Liver (tissue), 8 donors: ENCODE measurements at regions not wholly inside any gene's neighbourhood (a gene's known extent, or its start where the extent isn't known, plus 50 kb on each side); places are given as distances from the start of the nearest gene placed in this dataset.

Source experiments
- DNase-seq: peaks from one replicate; pipeline ENCODE4 v3.0.0-alpha.2; 2017; ENCODE audit warnings: low spot score
- H3K27ac ChIP-seq, 2 donors: one replicate each; pipeline ENCODE4 v1.7.0; 2013; ENCODE audit warnings: inconsistent platforms in 2 of 2, low read length in 2 of 2, control low read depth in 1 of 2, low read depth in 1 of 2, mild to moderate bottlenecking in 1 of 2
- H3K27me3 ChIP-seq, 4 donors: one replicate each; pipeline versions ENCODE4 v1.6.1 to v1.7.0; 2013; ENCODE audit warnings: low read length in 3 of 4, inconsistent platforms in 1 of 4, mild to moderate bottlenecking in 1 of 4, moderate library complexity in 1 of 4; ENCODE audit not compliant: control insufficient read depth in 4 of 4, insufficient read depth in 4 of 4
- H3K36me3 ChIP-seq, 4 donors: one replicate each; pipeline versions ENCODE4 v1.6.1 to v1.7.0; 2013; ENCODE audit warnings: low read length in 3 of 4, mild to moderate bottlenecking in 3 of 4, low read depth in 1 of 4, moderate library complexity in 1 of 4; ENCODE audit not compliant: control insufficient read depth in 4 of 4, insufficient read depth in 3 of 4
- H3K4me1 ChIP-seq, 4 donors: one replicate each; pipeline versions ENCODE4 v1.6.1 to v1.7.0; 2013; ENCODE audit warnings: low read length in 3 of 4, mild to moderate bottlenecking in 3 of 4, moderate library complexity in 1 of 4; ENCODE audit not compliant: control insufficient read depth in 4 of 4, insufficient read depth in 4 of 4
- H3K4me3 ChIP-seq, 3 donors: one replicate each; pipeline versions ENCODE4 v1.6.1 to v1.7.0; 2013; ENCODE audit warnings: low read length in 3 of 3, control low read depth in 1 of 3, low read depth in 1 of 3, mild to moderate bottlenecking in 1 of 3
- H3K9ac ChIP-seq, 2 donors: one replicate each; pipeline ENCODE4 v1.7.0; 2013; ENCODE audit warnings: low read length in 2 of 2, mild to moderate bottlenecking in 2 of 2, moderate library complexity in 2 of 2, control low read depth in 1 of 2, low read depth in 1 of 2
- H3K9me3 ChIP-seq, 4 donors: one replicate each; pipeline versions ENCODE4 v1.6.1 to v1.7.0; 2013; ENCODE audit warnings: low read length in 3 of 4; ENCODE audit not compliant: control insufficient read depth in 4 of 4
- EGR1 ChIP-seq, 2 donors: IDR thresholded peaks; 2 replicates each; pipeline ENCODE4 v1.6.1; 2016 to 2018; ENCODE audit warnings: antibody characterized with exemption in 2 of 2, low read depth in 2 of 2
- FOXA1 ChIP-seq: IDR thresholded peaks from 2 replicates; pipeline ENCODE4 v1.6.1; 2016; ENCODE audit warnings: antibody characterized with exemption
- HNF4A ChIP-seq, 2 donors: conservative IDR thresholded peaks; 2 replicates each; pipeline ENCODE4 v1.6.1; 2016; ENCODE audit warnings: antibody characterized with exemption in 2 of 2, mild to moderate bottlenecking in 2 of 2
- HNF4G ChIP-seq: IDR thresholded peaks from 2 replicates; pipeline ENCODE4 v1.6.1; 2016; ENCODE audit warnings: antibody characterized with exemption
- JUND ChIP-seq, 2 donors: IDR thresholded peaks; 2 replicates each; pipeline ENCODE4 v1.6.1; 2016; ENCODE audit warnings: antibody characterized with exemption in 2 of 2
- NR2F2 ChIP-seq: IDR thresholded peaks from 2 replicates; pipeline ENCODE4 v1.6.1; 2016; ENCODE audit warnings: antibody characterized with exemption
- RAD21 ChIP-seq, 2 donors: IDR thresholded peaks; 2 replicates each; pipeline ENCODE4 v1.6.1; 2016; ENCODE audit warnings: antibody characterized with exemption in 2 of 2, mild to moderate bottlenecking in 2 of 2
- RXRA ChIP-seq, 2 donors: IDR thresholded peaks; 2 replicates each; pipeline ENCODE4 v1.6.1; 2017 to 2018; ENCODE audit warnings: antibody characterized with exemption in 2 of 2, mild to moderate bottlenecking in 1 of 2
- TAF1 ChIP-seq: conservative IDR thresholded peaks from 2 replicates; pipeline ENCODE4 v1.6.1; 2016; ENCODE audit warnings: antibody characterized with exemption, mild to moderate bottlenecking
- YY1 ChIP-seq: IDR thresholded peaks from 2 replicates; pipeline ENCODE4 v1.6.1; 2016; ENCODE audit warnings: antibody characterized with exemption, mild to moderate bottlenecking
- WGBS: extraction: QIAGEN DNeasy Blood & Tissue Kit; methylation state at CpG from one replicate; pipeline ENCODE4 v1.1.7; 2013; 5-methylcytosine and 5-hydroxymethylcytosine counted together
- TF ChIP-seq, protein P1 (sequence below): fragments of 150-350 bp; IDR thresholded peaks from 2 replicates; pipeline ENCODE4 v1.5.1; 2017; ENCODE audit warnings: improper control_type of control experiment, low read depth, low read length; ENCODE audit not compliant: missing input control
- TF ChIP-seq, protein P2 (sequence below): IDR thresholded peaks from 2 replicates; pipeline ENCODE4 v1.6.1; 2016; ENCODE audit warnings: antibody characterized with exemption
- TF ChIP-seq, protein P3 (sequence below): IDR thresholded peaks from 2 replicates; pipeline ENCODE4 v1.6.1; 2016; ENCODE audit warnings: antibody characterized with exemption
- TF ChIP-seq, protein P4 (sequence below): IDR thresholded peaks from 2 replicates; pipeline ENCODE4 v1.6.1; 2016; ENCODE audit warnings: antibody characterized with exemption
- TF ChIP-seq, protein P5 (sequence below): IDR thresholded peaks from 2 replicates; pipeline ENCODE4 v1.6.1; 2016; ENCODE audit warnings: antibody characterized with exemption, mild to moderate bottlenecking
- donor health status: healthy.
- donor health status: healthy.
- donor health status: healthy.
- donor health status: healthy.
- donor health status: healthy.

DNA sequence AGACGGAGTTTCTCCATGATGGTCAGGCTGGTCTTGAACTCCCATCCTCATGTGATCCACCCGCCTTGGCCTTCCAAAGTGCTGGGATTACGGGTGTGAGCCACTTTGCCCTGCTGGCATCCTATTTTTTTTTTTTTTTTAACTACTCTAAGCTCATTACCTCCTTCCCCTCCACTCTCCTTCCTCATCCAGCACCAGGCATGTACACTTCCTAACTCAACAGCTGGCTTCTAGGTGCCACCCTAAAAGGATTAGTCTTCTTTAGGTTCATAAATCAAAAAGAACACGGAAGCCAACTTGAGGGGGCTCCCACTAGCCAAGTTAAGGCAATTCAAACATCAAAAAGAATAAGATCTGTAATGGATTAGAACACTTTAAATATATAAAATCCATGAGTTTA is 70.6 kb upstream of the TEX51 start:
- Histone ChIP-seq H3K36me3 (no peaks in the 10 kb centered on the region), H3K4me3 (no peak overlapping the region), H3K27me3 (no peaks in the 10 kb centered on the region), H3K27ac (no peak overlapping the region), H3K9ac (no peak overlapping the region), H3K4me1 (no peaks in the 10 kb centered on the region), H3K9me3 (no peaks in the 10 kb centered on the region)
- no peak for DNase-seq
- TF ChIP-seq EGR1 (IDR thresholded peaks at IDR 0.05; ENCODE audit: low read depth in 2 of 2), result no peak
- TF ChIP-seq YY1, result no peak
- TF ChIP-seq, protein P1, sequence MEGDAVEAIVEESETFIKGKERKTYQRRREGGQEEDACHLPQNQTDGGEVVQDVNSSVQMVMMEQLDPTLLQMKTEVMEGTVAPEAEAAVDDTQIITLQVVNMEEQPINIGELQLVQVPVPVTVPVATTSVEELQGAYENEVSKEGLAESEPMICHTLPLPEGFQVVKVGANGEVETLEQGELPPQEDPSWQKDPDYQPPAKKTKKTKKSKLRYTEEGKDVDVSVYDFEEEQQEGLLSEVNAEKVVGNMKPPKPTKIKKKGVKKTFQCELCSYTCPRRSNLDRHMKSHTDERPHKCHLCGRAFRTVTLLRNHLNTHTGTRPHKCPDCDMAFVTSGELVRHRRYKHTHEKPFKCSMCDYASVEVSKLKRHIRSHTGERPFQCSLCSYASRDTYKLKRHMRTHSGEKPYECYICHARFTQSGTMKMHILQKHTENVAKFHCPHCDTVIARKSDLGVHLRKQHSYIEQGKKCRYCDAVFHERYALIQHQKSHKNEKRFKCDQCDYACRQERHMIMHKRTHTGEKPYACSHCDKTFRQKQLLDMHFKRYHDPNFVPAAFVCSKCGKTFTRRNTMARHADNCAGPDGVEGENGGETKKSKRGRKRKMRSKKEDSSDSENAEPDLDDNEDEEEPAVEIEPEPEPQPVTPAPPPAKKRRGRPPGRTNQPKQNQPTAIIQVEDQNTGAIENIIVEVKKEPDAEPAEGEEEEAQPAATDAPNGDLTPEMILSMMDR, result no peak
- no peak for TF ChIP-seq HNF4G
- TF ChIP-seq HNF4A (conservative IDR thresholded peaks at IDR 0.05), result no peak
- no peak for TF ChIP-seq RXRA (IDR thresholded peaks at IDR 0.05)
- TF ChIP-seq, protein P2, sequence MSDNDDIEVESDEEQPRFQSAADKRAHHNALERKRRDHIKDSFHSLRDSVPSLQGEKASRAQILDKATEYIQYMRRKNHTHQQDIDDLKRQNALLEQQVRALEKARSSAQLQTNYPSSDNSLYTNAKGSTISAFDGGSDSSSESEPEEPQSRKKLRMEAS, result no peak
- TF ChIP-seq FOXA1, result no peak
- TF ChIP-seq TAF1, result no peak
- no peak for TF ChIP-seq JUND (IDR thresholded peaks at IDR 0.05)
- TF ChIP-seq RAD21 (IDR thresholded peaks at IDR 0.05), result no peak
- TF ChIP-seq, protein P3, sequence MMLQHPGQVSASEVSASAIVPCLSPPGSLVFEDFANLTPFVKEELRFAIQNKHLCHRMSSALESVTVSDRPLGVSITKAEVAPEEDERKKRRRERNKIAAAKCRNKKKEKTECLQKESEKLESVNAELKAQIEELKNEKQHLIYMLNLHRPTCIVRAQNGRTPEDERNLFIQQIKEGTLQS, result no peak
- TF ChIP-seq NR2F2, result no peak
- TF ChIP-seq, protein P4, sequence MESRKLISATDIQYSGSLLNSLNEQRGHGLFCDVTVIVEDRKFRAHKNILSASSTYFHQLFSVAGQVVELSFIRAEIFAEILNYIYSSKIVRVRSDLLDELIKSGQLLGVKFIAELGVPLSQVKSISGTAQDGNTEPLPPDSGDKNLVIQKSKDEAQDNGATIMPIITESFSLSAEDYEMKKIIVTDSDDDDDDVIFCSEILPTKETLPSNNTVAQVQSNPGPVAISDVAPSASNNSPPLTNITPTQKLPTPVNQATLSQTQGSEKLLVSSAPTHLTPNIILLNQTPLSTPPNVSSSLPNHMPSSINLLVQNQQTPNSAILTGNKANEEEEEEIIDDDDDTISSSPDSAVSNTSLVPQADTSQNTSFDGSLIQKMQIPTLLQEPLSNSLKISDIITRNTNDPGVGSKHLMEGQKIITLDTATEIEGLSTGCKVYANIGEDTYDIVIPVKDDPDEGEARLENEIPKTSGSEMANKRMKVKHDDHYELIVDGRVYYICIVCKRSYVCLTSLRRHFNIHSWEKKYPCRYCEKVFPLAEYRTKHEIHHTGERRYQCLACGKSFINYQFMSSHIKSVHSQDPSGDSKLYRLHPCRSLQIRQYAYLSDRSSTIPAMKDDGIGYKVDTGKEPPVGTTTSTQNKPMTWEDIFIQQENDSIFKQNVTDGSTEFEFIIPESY, result no peak
- 78% methylated on average over 4 of the region's 4 CpGs for WGBS

DNA sequence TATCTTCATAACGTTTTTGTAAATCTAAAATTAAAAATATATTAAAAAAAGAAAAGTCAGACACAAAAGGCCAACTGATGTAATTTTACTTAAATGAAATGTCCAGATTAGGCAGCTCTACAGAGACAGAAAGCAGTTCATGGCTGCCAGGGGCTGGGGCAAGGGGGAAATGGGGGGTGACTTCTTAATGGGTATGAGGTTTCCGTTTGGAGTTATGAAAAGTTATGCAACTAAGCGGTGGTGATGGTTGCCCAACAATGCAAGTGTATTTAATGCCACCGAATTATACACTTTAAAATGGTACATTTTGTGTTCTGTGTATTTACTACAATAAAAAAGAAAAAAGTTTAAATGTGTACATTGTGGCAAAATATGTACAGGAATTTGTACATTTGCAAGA is 70.2 kb upstream of the TEX51 start:
- H3K9me3 ChIP-seq, result no peaks in the 10 kb centered on the region
- H3K4me3 ChIP-seq, result no peak overlapping the region
- H3K4me1 ChIP-seq, result no peaks in the 10 kb centered on the region
- TF ChIP-seq, protein P5, sequence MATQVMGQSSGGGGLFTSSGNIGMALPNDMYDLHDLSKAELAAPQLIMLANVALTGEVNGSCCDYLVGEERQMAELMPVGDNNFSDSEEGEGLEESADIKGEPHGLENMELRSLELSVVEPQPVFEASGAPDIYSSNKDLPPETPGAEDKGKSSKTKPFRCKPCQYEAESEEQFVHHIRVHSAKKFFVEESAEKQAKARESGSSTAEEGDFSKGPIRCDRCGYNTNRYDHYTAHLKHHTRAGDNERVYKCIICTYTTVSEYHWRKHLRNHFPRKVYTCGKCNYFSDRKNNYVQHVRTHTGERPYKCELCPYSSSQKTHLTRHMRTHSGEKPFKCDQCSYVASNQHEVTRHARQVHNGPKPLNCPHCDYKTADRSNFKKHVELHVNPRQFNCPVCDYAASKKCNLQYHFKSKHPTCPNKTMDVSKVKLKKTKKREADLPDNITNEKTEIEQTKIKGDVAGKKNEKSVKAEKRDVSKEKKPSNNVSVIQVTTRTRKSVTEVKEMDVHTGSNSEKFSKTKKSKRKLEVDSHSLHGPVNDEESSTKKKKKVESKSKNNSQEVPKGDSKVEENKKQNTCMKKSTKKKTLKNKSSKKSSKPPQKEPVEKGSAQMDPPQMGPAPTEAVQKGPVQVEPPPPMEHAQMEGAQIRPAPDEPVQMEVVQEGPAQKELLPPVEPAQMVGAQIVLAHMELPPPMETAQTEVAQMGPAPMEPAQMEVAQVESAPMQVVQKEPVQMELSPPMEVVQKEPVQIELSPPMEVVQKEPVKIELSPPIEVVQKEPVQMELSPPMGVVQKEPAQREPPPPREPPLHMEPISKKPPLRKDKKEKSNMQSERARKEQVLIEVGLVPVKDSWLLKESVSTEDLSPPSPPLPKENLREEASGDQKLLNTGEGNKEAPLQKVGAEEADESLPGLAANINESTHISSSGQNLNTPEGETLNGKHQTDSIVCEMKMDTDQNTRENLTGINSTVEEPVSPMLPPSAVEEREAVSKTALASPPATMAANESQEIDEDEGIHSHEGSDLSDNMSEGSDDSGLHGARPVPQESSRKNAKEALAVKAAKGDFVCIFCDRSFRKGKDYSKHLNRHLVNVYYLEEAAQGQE, result no peak
- WGBS, result 66% methylated on average over 4 of the region's 4 CpGs
- H3K9ac ChIP-seq, result no peak overlapping the region
- no peak for DNase-seq
- H3K27me3 ChIP-seq, result no peaks in the 10 kb centered on the region
- H3K27ac ChIP-seq, result no peak overlapping the region
- H3K36me3 ChIP-seq, result no peaks in the 10 kb centered on the region
